Neural cell (in vitro differentiated cells): ENCODE measurements at regions not wholly inside any gene's neighbourhood (a gene's known extent, or its start where the extent isn't known, plus 50 kb on each side); places are given as distances from the start of the nearest gene placed in this dataset.
"Not testable (repeated sequence)": the region's sequence is repeated elsewhere in the genome, so short reads cannot be mapped to it uniquely, and the experiment has no call there.

Experiments
- H2AFZ ChIP-seq: fragments of 200-600, 300-800 bp; sonication (generic), shearing (Covaris generic); 2 replicates; pipeline ENCODE4 v1.6.0; 2014; ENCODE audit warnings: low read depth, mild to moderate bottlenecking, antibody characterized with exemption, low read length, moderate library complexity
- H3F3A ChIP-seq: fragments of 200-600 bp; shearing (Covaris generic); 2 replicates; pipeline ENCODE4 v1.6.1; 2016; ENCODE audit warnings: mild to moderate bottlenecking, moderate library complexity, mixed read lengths, antibody characterized with exemption, low read length; ENCODE audit not compliant: insufficient read depth, poor library complexity, severe bottlenecking
- H3K27ac ChIP-seq: fragments of 200-600, 300-800 bp; sonication (generic), shearing (Covaris generic); 2 replicates; pipeline ENCODE4 v1.5.1; 2014; ENCODE audit warnings: mild to moderate bottlenecking, low read length, moderate library complexity
- H3K27me3 ChIP-seq: fragments of 300-800, 200-600 bp; sonication (generic), shearing (Covaris generic); 2 replicates; pipeline ENCODE4 v1.6.0; 2014; ENCODE audit warnings: mild to moderate bottlenecking, low read depth, low read length, moderate library complexity; ENCODE audit not compliant: insufficient read depth
- H3K36me3 ChIP-seq: fragments of 300-800, 200-600 bp; sonication (generic), shearing (Covaris generic); 2 replicates; pipeline ENCODE4 v1.5.1; 2014; ENCODE audit warnings: mild to moderate bottlenecking, antibody characterized with exemption, low read length, moderate library complexity; ENCODE audit not compliant: insufficient read depth
- H3K4me2 ChIP-seq: fragments of 300-800, 200-600 bp; sonication (generic), shearing (Covaris generic); 2 replicates; pipeline ENCODE4 v1.6.0; 2014; ENCODE audit warnings: mild to moderate bottlenecking, low read length
- H3K4me3 ChIP-seq: fragments of 300-800, 200-600 bp; sonication (generic), shearing (Covaris generic); 2 replicates; pipeline ENCODE4 v1.5.1; 2014; ENCODE audit warnings: mild to moderate bottlenecking, low read length, moderate library complexity
- H3K79me2 ChIP-seq: fragments of 200-600 bp; shearing (Covaris generic); replicated peaks from 2 replicates; pipeline ENCODE4 v1.6.0; 2014; ENCODE audit warnings: mild to moderate bottlenecking, low read length, moderate library complexity; ENCODE audit not compliant: insufficient read depth
- H3K9ac ChIP-seq: fragments of 300-800, 200-600 bp; sonication (generic), shearing (Covaris generic); 2 replicates; pipeline ENCODE4 v1.6.1; 2016; ENCODE audit warnings: mild to moderate bottlenecking, low read length, mixed read lengths
- H3K9me2 ChIP-seq: fragments of 200-600 bp; shearing (Covaris generic); 2 replicates; pipeline ENCODE4 v1.6.1; 2016; ENCODE audit warnings: mild to moderate bottlenecking, low read length, mixed read lengths; ENCODE audit not compliant: insufficient read depth
- H3K9me3 ChIP-seq: fragments of 200-600, 300-800 bp; sonication (generic), shearing (Covaris generic); 2 replicates; pipeline ENCODE4 v1.6.1; 2016; ENCODE audit warnings: mild to moderate bottlenecking, mixed run types, low read length, moderate library complexity, mixed read lengths
- H4K20me1 ChIP-seq: fragments of 200-600 bp; shearing (Covaris generic); 2 replicates; pipeline ENCODE4 v1.6.1; 2016; ENCODE audit warnings: mild to moderate bottlenecking, mixed run types; ENCODE audit not compliant: insufficient read depth
- CTCF ChIP-seq: fragments of 450-650 bp; IDR thresholded peaks from 2 replicates; pipeline ENCODE4 v1.5.1; 2014; ENCODE audit warnings: antibody characterized with exemption, mild to moderate bottlenecking, moderate library complexity; ENCODE audit not compliant: poor library complexity, severe bottlenecking
- EP300 ChIP-seq: fragments of 450-650 bp; conservative IDR thresholded peaks from 2 replicates; pipeline ENCODE4 v1.6.1; 2014; ENCODE audit warnings: antibody characterized with exemption, mild to moderate bottlenecking, moderate library complexity; ENCODE audit not compliant: poor library complexity, severe bottlenecking
- EZH2 ChIP-seq: fragments of 200-600, 300-800 bp; shearing (Covaris generic), sonication (generic); IDR thresholded peaks from 2 replicates; pipeline ENCODE4 v1.6.1; 2014; ENCODE audit warnings: antibody characterized with exemption, low read length, borderline replicate concordance, mild to moderate bottlenecking; ENCODE audit not compliant: insufficient read depth, poor library complexity, severe bottlenecking
- MXI1 ChIP-seq: fragments of 450-650 bp; conservative IDR thresholded peaks from 2 replicates; pipeline ENCODE4 v1.6.1; 2014; ENCODE audit warnings: antibody characterized with exemption, mild to moderate bottlenecking; ENCODE audit not compliant: poor library complexity, severe bottlenecking
- POLR2AphosphoS5 ChIP-seq: IDR thresholded peaks from 2 replicates; pipeline ENCODE4 v1.6.1; 2012
- REST ChIP-seq: IDR thresholded peaks from 2 replicates; pipeline ENCODE4 v1.6.1; 2012; ENCODE audit warnings: borderline replicate concordance
- SMC3 ChIP-seq: fragments of 450-650 bp; conservative IDR thresholded peaks from 2 replicates; pipeline ENCODE4 v1.6.1; 2014; ENCODE audit warnings: antibody characterized with exemption, mild to moderate bottlenecking, moderate library complexity; ENCODE audit not compliant: poor library complexity
- TAF1 ChIP-seq: IDR thresholded peaks from 2 replicates; pipeline ENCODE4 v1.6.1; 2012; ENCODE audit warnings: low read depth

DNA sequence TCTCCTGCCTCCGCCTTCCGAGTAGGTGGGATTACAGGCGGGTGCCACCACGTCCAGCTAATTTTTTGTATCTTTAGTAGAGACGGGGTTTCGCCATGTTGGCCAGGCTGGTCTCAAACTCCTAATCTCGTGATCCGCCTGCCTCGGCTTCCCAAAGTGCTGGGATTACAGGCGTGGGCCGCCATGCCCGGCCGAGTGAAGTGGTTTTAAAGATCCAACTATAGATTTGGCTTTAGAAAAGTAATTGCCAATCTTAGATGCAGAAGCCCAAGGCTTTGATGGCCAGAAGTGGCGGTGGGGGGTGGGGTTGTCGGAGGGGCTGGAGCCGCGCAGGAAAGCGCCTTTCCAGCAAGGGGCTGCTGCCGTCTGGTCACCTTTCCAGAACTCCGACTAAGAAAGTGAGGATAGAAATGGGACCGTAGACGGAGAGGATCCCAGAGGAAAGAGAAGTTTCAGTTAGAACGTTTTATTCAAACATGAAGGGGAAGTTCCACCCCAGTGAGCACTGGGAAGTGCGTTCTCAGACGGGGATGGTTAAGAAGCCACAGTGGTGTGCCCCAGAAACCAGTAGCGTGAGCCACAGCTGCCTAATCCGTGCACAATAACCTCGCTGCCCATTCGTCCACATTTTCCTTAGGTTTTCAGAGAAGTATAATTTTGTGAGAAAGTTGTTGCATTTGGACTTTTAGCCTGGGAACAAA lies 69.7 kb downstream of the DLL1 start:
- Histone ChIP-seq H3K27ac (no peak overlapping the region), H4K20me1 (no peaks in the 10 kb centered on the region), H2AFZ (no peak overlapping the region), H3K9me2 (no peaks in the 10 kb centered on the region), H3K79me2 (no peaks in the 10 kb centered on the region), H3K4me2 (no peak overlapping the region), H3K4me3 (no peak overlapping the region), H3F3A (no peaks in the 10 kb centered on the region), H3K9ac (no peak overlapping the region), H3K27me3 (no peaks in the 10 kb centered on the region), H3K9me3 (no peaks in the 10 kb centered on the region), H3K36me3 (no peaks in the 10 kb centered on the region)
- TF ChIP-seq EP300, result no peak

DNA sequence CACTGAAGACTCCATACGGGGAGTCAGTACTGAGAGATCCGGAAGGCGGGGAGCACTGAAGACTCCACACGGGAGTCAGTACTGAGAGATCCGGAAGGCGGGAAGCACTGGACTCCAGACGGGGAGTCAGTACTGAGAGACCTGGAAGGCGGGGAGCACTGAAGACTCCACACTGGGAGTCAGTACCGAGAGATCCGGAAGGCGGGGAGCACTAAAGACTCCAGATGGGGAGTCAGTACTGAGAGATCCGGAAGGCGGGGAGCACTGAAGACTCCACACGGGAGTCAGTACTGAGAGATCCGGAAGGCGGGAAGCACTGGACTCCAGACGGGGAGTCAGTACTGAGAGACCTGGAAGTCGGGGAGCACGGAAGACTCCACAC lies 77.2 kb downstream of the DLL1 start:
- H4K20me1 ChIP-seq, H3F3A ChIP-seq, H3K9me2 ChIP-seq, H3K79me2 ChIP-seq, H3K9ac ChIP-seq, H3K27ac ChIP-seq, H3K36me3 ChIP-seq, H2AFZ ChIP-seq, H3K27me3 ChIP-seq, H3K9me3 ChIP-seq, H3K4me2 ChIP-seq, H3K4me3 ChIP-seq: not testable (repeated sequence)

DNA sequence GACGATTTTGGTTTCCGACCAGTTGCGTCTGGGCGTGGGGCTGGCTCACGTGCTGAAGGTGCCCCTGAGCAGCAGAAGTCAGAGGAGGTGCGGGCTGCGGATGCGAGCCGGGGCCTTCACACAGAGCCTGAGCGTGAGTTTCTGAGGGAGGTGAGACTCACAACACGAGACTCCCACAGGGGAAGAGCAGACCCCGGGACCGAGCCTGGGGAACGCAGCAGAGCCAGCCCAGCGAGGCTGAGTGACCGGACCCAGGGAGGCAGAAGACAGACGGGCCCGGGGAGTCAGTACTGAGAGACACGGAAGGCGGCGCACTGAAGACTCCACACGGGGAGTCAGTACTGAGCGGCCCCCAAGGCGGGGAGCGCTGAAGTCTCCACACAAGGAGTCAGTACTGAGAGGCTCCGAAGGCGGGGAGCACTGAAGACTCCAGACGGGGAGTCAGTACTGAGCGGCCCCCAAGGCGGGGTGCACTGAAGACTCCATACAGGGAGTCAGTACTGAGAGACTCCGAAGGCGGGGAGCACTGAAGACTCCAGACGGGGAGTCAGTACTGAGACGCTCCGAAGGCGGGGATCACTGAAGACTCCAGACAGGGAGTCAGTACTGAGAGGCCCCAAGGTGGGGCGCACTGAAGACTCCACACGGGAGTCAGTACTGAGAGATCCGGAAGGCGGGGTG lies 77.8 kb downstream of the DLL1 start:
- no peaks in the 10 kb centered on the region for H3K9me2 ChIP-seq
- H3K9ac ChIP-seq, result no peak overlapping the region
- H3F3A ChIP-seq, result no peaks in the 10 kb centered on the region
- no peaks in the 10 kb centered on the region for H4K20me1 ChIP-seq
- H3K79me2 ChIP-seq, result no peaks in the 10 kb centered on the region
- H3K4me2 ChIP-seq, result no peak overlapping the region
- H3K36me3 ChIP-seq, result no peaks in the 10 kb centered on the region
- no peak overlapping the region for H3K4me3 ChIP-seq
- H3K27me3 ChIP-seq, result no peaks in the 10 kb centered on the region
- H3K27ac ChIP-seq, result no peak overlapping the region
- no peaks in the 10 kb centered on the region for H3K9me3 ChIP-seq
- H2AFZ ChIP-seq, result no peak overlapping the region
- TF ChIP-seq REST, result no peak
- TF ChIP-seq TAF1, result no peak
- no peak for TF ChIP-seq CTCF
- no peak for TF ChIP-seq MXI1
- TF ChIP-seq EP300, result no peak
- no peak for TF ChIP-seq SMC3
- TF ChIP-seq POLR2AphosphoS5, result no peak
- TF ChIP-seq EZH2, result no peak
